ENCODE measurements at regions not wholly inside any gene's neighbourhood (a gene's known extent, or its start where the extent isn't known, plus 50 kb on each side); places are given as distances from the start of the nearest gene placed in this dataset.

- Mint-ChIP-seq H3K9me3 (no peaks in the 10 kb centered on the region), H3K4me3 (no peak overlapping the region), H3K36me3 (no peaks in the 10 kb centered on the region), H3K27ac (no peak overlapping the region), H3K27me3 (no peaks in the 10 kb centered on the region), H3K4me1 (ENCODE audit: unreplicated experiment) (no peaks in the 10 kb centered on the region)
- TF ChIP-seq, protein P1, sequence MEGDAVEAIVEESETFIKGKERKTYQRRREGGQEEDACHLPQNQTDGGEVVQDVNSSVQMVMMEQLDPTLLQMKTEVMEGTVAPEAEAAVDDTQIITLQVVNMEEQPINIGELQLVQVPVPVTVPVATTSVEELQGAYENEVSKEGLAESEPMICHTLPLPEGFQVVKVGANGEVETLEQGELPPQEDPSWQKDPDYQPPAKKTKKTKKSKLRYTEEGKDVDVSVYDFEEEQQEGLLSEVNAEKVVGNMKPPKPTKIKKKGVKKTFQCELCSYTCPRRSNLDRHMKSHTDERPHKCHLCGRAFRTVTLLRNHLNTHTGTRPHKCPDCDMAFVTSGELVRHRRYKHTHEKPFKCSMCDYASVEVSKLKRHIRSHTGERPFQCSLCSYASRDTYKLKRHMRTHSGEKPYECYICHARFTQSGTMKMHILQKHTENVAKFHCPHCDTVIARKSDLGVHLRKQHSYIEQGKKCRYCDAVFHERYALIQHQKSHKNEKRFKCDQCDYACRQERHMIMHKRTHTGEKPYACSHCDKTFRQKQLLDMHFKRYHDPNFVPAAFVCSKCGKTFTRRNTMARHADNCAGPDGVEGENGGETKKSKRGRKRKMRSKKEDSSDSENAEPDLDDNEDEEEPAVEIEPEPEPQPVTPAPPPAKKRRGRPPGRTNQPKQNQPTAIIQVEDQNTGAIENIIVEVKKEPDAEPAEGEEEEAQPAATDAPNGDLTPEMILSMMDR (conservative IDR thresholded peaks at IDR 0.05) = no peak
- DNase-seq (ENCODE audit: extremely low spot score, unreplicated experiment) = no peak
Observed at GRCh38 chr10:88113232-88113631, 249.8 kb downstream of the PTEN start.

- H3K9me3 Mint-ChIP-seq = no peaks in the 10 kb centered on the region
- no peaks in the 10 kb centered on the region for H3K27me3 Mint-ChIP-seq
- no peak overlapping the region for H3K4me3 Mint-ChIP-seq
- DNase-seq (ENCODE audit: extremely low spot score, unreplicated experiment) = no peak
- H3K4me1 Mint-ChIP-seq (ENCODE audit: unreplicated experiment) = no peaks in the 10 kb centered on the region
- H3K36me3 Mint-ChIP-seq = no peaks in the 10 kb centered on the region
- TF ChIP-seq, protein P1 (conservative IDR thresholded peaks at IDR 0.05) = no peak
- H3K27ac Mint-ChIP-seq = no peak overlapping the region
Observed at GRCh38 chr10:88113657-88114272, 250.3 kb downstream of the PTEN start.

DNA sequence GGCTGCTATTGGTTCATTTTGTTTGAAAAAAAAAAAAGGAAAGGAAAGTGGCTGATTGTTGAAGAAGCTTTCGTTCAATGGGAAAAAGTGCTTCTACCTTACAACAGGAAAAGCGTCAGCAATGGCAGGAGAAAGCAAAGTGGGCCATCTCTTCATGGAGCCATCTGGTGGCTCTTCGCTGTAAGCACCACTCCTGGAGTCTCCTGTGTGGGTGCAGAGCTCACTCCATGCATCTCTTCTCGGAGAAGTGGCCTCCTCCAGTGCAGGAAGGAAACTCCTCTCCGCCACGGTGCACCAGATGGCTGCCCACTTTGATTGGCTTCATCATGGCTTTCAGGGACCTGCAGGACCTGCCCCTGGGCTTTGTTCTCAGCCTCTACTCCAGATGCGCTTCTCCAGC, 250.9 kb downstream of the PTEN start:
- no peaks in the 10 kb centered on the region for H3K27me3 Mint-ChIP-seq
- TF ChIP-seq, protein P1 (conservative IDR thresholded peaks at IDR 0.05) = peak; percentile 61
- no peak overlapping the region for H3K27ac Mint-ChIP-seq
- H3K4me3 Mint-ChIP-seq = no peak overlapping the region
- no peaks in the 10 kb centered on the region for H3K4me1 Mint-ChIP-seq (ENCODE audit: unreplicated experiment)
- H3K36me3 Mint-ChIP-seq = no peaks in the 10 kb centered on the region
- DNase-seq (ENCODE audit: extremely low spot score, unreplicated experiment) = no peak
- no peaks in the 10 kb centered on the region for H3K9me3 Mint-ChIP-seq

GRCh38 chr10:88115407-88115806, 252.0 kb downstream of the PTEN start:
- Mint-ChIP-seq H3K27ac (no peak overlapping the region), H3K27me3 (no peaks in the 10 kb centered on the region), H3K9me3 (no peaks in the 10 kb centered on the region), H3K4me1 (ENCODE audit: unreplicated experiment) (no peaks in the 10 kb centered on the region), H3K4me3 (no peak overlapping the region), H3K36me3 (no peaks in the 10 kb centered on the region)
- no peak for DNase-seq (ENCODE audit: extremely low spot score, unreplicated experiment)
- TF ChIP-seq, protein P1 (conservative IDR thresholded peaks at IDR 0.05) = no peak

- no peaks in the 10 kb centered on the region for H3K36me3 Mint-ChIP-seq
- no peak overlapping the region for H3K27ac Mint-ChIP-seq
- TF ChIP-seq, protein P1 (conservative IDR thresholded peaks at IDR 0.05) = no peak
- peaks cover 2% of the 10 kb centered on the region for H3K27me3 Mint-ChIP-seq
- H3K9me3 Mint-ChIP-seq = no peaks in the 10 kb centered on the region
- no peak for DNase-seq (ENCODE audit: extremely low spot score, unreplicated experiment)
- H3K4me1 Mint-ChIP-seq (ENCODE audit: unreplicated experiment) = no peaks in the 10 kb centered on the region
- no peak overlapping the region for H3K4me3 Mint-ChIP-seq
Observed at GRCh38 chr10:88115968-88116367, 252.5 kb downstream of the PTEN start.

DNA sequence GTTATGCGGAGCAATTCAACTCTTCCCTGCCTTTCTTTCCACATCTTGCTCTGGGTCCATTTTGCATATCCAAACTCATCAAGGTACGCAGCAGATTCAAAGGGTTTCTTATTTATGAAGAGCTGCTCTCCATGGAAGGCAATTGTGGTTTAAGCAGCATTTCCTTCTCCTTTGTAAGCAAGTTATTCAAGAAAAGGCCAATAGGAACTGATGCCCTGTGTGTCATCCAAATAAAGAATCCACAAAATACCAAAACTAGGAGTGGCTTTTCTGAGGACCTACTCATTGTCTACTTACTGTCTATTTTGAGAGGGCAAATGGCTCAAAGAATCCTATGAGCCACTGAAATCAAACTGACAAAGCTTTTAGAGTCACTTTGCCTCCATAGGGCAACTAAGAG, 253.1 kb downstream of the PTEN start:
- no peak overlapping the region for H3K4me3 Mint-ChIP-seq
- DNase-seq (ENCODE audit: extremely low spot score, unreplicated experiment) = no peak

More for the DNA sequence above, 253.1 kb downstream of the PTEN start:
- no peaks in the 10 kb centered on the region for H3K4me1 Mint-ChIP-seq (ENCODE audit: unreplicated experiment)
- peaks cover 3% of the 10 kb centered on the region for H3K27me3 Mint-ChIP-seq
- TF ChIP-seq, protein P1 (conservative IDR thresholded peaks at IDR 0.05) = no peak
- H3K27ac Mint-ChIP-seq = no peak overlapping the region
- H3K36me3 Mint-ChIP-seq = no peaks in the 10 kb centered on the region
- no peaks in the 10 kb centered on the region for H3K9me3 Mint-ChIP-seq

Data from type B pancreatic cell (in vitro differentiated cells).